ENCODE measurements at regions not wholly inside any gene's neighbourhood (a gene's known extent, or its start where the extent isn't known, plus 50 kb on each side); places are given as distances from the start of the nearest gene placed in this dataset.

- TF ChIP-seq CTCF (IDR thresholded peaks at IDR 0.05; ENCODE audit: extremely low read depth, missing control alignments): no peak
These were observed 154.0 kb upstream of the DIO3 start for GRCh38 chr14:101407328-101407727.

GRCh38 chr14:101408077-101408831 is 153.0 kb upstream of the DIO3 start:
- no peak for TF ChIP-seq CTCF (IDR thresholded peaks at IDR 0.05; ENCODE audit: extremely low read depth, missing control alignments)
- no peak for DNase-seq (ENCODE audit: low spot score)

More at GRCh38 chr14:101407328-101407727, 154.0 kb upstream of the DIO3 start:
- DNase-seq (ENCODE audit: low spot score): no peak

- no peak for TF ChIP-seq CTCF (IDR thresholded peaks at IDR 0.05; ENCODE audit: extremely low read depth, missing control alignments)
- DNase-seq (ENCODE audit: low spot score): no peak
These were observed 152.2 kb upstream of the DIO3 start for GRCh38 chr14:101409006-101409543.

- no peak for TF ChIP-seq CTCF (IDR thresholded peaks at IDR 0.05; ENCODE audit: extremely low read depth, missing control alignments)
- no peak for DNase-seq (ENCODE audit: low spot score)
These were observed 151.2 kb upstream of the DIO3 start for GRCh38 chr14:101410126-101410525.

GRCh38 chr14:101411151-101411550 is 150.1 kb upstream of the DIO3 start:
- DNase-seq (ENCODE audit: low spot score): no peak
- no peak for TF ChIP-seq CTCF (IDR thresholded peaks at IDR 0.05; ENCODE audit: extremely low read depth, missing control alignments)

- DNase-seq (ENCODE audit: low spot score): no peak
- no peak for TF ChIP-seq CTCF (IDR thresholded peaks at IDR 0.05; ENCODE audit: extremely low read depth, missing control alignments)
These were observed 149.5 kb upstream of the DIO3 start for GRCh38 chr14:101411779-101412178.

- no peak for TF ChIP-seq CTCF (IDR thresholded peaks at IDR 0.05; ENCODE audit: extremely low read depth, missing control alignments)
- no peak for DNase-seq (ENCODE audit: low spot score)
These were observed 148.6 kb upstream of the DIO3 start for GRCh38 chr14:101412739-101413138.

Measured in GM20000 (cell line).